ENCODE measurements at regions not wholly inside any gene's neighbourhood (a gene's known extent, or its start where the extent isn't known, plus 50 kb on each side); places are given as distances from the start of the nearest gene placed in this dataset.
"Not testable (repeated sequence)": the region's sequence is repeated elsewhere in the genome, so short reads cannot be mapped to it uniquely, and the experiment has no call there.

DNA sequence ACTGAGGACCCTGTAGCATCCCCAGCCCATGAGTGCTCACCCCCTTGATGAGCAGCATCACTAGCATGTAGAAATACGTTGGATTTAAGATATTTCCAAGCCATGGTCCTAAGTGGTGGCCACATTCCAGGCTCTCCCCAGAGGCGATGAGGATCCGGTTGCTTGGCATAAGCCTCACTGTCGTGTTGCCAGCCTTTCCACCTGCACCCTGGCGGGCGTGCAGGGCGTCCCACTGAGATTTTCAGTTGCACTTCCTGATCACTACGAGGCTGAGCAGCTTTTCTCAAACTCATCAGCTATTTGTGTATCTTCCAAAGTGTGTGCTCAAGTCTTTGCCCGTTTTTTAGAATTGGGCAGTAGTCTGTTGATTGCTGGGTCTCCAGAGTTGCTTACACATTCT lies 326.3 kb downstream of the CACNA1B start:
- H3K4me1 Mint-ChIP-seq (ENCODE audit: low read depth); H3K27me3 Mint-ChIP-seq (ENCODE audit: low read depth); H3K9me3 Mint-ChIP-seq (ENCODE audit: low read depth); H3K4me3 Mint-ChIP-seq (ENCODE audit: unreplicated experiment); H3K27ac Mint-ChIP-seq (ENCODE audit: unreplicated experiment); H3K36me3 Mint-ChIP-seq (ENCODE audit: low read depth); DNase-seq (ENCODE audit: low spot score): not testable (repeated sequence)

DNA sequence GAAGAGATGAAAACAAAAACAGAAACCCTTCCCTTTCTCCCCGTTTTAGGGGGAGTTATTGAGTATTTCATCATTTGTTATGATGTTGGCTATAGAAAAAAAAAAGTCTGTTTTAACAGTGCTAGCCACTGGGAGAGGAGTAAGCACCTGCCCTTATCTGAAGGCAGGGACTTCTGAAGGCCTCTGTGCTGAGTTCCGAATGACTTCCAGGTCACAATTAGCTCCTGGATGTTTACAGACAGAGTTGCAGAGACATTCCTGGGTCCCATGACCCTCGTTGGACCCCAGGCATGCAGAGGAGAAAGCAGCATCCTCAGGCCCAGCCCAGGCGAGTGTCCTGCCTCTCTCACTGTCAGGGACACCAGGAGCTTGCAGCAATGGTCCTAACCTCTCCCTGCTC lies 328.5 kb downstream of the CACNA1B start:
- DNase-seq (ENCODE audit: low spot score); H3K36me3 Mint-ChIP-seq (ENCODE audit: low read depth); H3K27ac Mint-ChIP-seq (ENCODE audit: unreplicated experiment); H3K9me3 Mint-ChIP-seq (ENCODE audit: low read depth); H3K27me3 Mint-ChIP-seq (ENCODE audit: low read depth); H3K4me3 Mint-ChIP-seq (ENCODE audit: unreplicated experiment); H3K4me1 Mint-ChIP-seq (ENCODE audit: low read depth): not testable (repeated sequence)

DNA sequence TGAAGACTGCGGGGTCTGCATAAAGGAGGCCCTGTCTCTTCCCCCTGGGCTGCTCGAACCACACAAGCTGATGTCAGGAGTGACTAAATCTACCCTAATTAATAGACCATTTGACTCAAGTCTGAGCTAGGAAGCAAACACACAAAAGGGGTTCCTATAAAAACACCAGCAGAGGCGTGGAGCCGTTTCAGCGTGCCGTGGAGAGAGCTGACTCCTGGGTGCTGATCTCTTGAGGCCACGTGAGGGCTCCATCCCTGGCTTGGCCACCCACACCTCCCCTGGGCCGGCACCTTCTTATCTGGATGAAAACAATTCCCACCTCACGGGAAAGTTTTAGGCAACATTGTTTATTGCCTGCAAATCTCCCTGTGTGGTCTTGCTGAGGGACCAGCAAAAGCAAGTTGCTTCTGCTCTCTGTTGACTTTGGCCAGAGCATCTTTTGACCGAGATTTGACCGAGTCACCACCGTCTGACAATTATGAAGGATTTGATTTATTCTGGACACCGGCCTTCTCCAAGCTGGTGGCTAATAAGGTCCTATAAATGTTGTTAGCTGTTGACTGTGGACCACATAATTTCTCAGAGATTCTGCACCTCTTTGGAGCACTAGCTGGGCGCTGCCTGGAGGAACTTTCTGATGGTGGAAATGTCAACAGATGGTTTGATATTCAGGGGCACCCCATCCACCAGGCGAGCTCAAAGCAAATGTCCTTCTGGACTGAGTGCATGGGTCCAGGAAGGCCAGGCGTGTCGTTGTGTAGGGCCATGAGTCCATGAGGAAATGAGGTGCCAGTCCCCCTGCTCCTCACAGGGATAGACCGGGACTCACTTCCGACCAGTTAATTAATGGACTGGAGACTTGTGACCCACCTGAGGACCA lies 330.0 kb downstream of the CACNA1B start:
- peaks cover 15% of the 10 kb centered on the region for H3K27me3 Mint-ChIP-seq (ENCODE audit: low read depth)
- H3K36me3 Mint-ChIP-seq (ENCODE audit: low read depth); H3K9me3 Mint-ChIP-seq (ENCODE audit: low read depth); H3K4me3 Mint-ChIP-seq (ENCODE audit: unreplicated experiment); H3K27ac Mint-ChIP-seq (ENCODE audit: unreplicated experiment); H3K4me1 Mint-ChIP-seq (ENCODE audit: low read depth): not testable (repeated sequence)
- peak; percentile 68 for DNase-seq (ENCODE audit: low spot score)

DNA sequence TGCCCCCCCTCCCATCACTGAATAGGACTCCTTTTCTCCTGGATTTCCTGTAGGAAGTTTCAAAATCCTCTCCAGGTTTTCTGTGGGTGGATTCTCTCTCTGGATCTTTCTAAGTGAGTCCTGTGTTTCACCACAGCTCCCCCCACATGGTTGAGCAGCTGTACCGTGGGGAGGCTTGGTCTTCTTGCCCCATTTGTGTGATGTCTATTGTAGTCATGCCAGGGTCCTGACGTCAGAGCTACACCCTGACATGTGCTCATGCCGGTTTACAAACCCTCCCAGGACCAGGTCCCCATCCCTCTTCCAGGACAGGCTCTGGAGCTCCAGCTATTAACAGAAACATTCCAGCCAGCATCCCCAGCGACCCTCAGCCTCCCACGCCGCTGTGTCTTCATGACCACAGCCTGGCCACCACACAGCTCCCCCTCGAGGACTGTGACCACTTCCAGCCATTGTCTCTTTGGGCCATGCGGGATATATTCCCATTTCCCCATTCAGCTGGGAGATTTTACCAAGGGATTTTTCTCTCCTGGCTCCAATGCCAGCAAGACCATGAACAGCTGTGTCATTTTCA lies 331.6 kb downstream of the CACNA1B start:
- not testable (repeated sequence) for H3K27ac Mint-ChIP-seq (ENCODE audit: unreplicated experiment); H3K9me3 Mint-ChIP-seq (ENCODE audit: low read depth); H3K36me3 Mint-ChIP-seq (ENCODE audit: low read depth); H3K4me1 Mint-ChIP-seq (ENCODE audit: low read depth); H3K4me3 Mint-ChIP-seq (ENCODE audit: unreplicated experiment)
- peaks cover 17% of the 10 kb centered on the region for H3K27me3 Mint-ChIP-seq (ENCODE audit: low read depth)
- DNase-seq (ENCODE audit: low spot score): peak; percentile 38

DNA sequence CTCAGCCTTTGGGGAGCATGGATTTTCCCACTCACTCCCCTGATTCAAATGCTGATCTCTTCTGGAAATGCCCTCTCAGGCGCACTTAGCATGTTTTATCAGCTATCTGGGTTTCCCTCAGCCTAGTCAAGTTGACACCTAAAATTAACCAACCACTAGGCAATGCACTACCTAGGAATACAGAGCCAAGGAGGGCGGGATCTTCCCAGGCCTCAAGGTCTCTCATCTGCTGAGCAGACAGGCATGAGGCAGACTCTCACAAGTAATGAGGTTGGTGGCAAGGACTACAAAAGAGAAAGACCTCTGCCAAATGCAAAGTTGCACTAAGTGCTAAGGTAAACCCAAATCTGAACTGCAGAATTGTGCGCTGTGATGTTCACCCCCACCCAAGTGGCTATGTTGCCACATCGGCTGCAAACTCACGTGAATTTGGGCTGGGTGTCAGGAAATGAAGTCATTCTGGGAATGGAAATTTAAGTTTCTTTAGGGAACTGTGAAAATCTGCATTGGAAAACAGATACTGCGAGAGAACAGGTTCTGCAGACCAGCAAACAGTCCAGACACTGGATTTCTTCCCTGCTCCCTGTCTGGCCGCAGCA lies 332.9 kb downstream of the CACNA1B start:
- DNase-seq (ENCODE audit: low spot score); H3K9me3 Mint-ChIP-seq (ENCODE audit: low read depth); H3K4me3 Mint-ChIP-seq (ENCODE audit: unreplicated experiment); H3K27ac Mint-ChIP-seq (ENCODE audit: unreplicated experiment); H3K4me1 Mint-ChIP-seq (ENCODE audit: low read depth); H3K36me3 Mint-ChIP-seq (ENCODE audit: low read depth): not testable (repeated sequence)
- peaks cover 17% of the 10 kb centered on the region for H3K27me3 Mint-ChIP-seq (ENCODE audit: low read depth)

DNA sequence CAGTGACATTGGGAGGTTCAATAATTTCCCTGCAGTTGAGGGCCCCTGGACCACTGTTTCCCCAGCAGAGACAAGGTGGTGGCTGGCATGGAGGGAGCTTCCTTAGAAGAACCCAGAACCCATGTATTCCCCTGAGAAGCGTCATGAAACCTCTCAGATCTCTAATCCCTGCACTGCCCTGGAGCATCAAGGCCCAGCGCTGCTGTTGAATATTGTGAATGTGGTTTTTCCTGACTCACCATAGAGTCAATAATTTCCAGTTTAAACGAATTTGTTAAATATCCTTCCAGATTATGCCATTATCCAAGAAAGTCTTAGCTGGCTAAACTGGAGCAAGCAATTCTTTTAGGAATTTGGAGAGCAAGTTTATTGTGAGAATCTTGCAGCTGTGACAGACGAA lies 333.5 kb downstream of the CACNA1B start:
- not testable (repeated sequence) for H3K36me3 Mint-ChIP-seq (ENCODE audit: low read depth); H3K27ac Mint-ChIP-seq (ENCODE audit: unreplicated experiment); DNase-seq (ENCODE audit: low spot score); H3K4me1 Mint-ChIP-seq (ENCODE audit: low read depth); H3K9me3 Mint-ChIP-seq (ENCODE audit: low read depth); H3K4me3 Mint-ChIP-seq (ENCODE audit: unreplicated experiment)
- peaks cover 18% of the 10 kb centered on the region for H3K27me3 Mint-ChIP-seq (ENCODE audit: low read depth)

DNA sequence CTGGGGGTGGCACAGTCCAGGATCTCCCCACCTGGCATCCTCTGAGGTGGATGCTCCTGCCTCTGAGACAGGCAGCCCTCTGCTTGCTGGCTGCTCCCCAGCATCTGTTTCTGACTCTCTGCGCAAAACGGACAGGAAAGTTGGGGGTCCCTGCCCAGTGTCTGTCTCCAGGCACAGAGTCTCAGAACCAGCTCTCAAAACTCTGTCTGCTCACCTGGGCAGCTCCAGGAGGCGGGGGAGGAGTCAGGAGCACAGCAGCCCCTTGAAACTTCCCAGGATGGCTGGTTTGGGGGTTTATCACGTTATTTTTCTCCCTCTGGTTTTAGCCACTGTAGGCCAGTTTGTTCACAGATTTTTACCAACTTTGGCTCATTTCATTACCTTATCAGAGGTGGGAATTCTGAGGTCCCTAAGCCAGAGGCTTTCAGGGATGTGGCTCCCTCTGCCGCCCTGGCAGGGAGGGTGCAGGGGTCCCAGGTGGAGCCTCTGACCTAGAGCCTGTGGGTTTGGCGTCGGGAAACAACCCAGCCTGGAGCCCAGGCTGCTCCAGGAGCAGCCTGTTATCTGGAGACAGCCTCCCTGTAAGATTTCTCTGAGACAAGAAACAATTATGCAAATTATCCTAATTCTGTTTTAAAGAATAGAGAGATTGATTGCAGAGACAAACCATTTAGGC lies 334.1 kb downstream of the CACNA1B start:
- not testable (repeated sequence) for H3K27ac Mint-ChIP-seq (ENCODE audit: unreplicated experiment); H3K4me3 Mint-ChIP-seq (ENCODE audit: unreplicated experiment); H3K9me3 Mint-ChIP-seq (ENCODE audit: low read depth); H3K4me1 Mint-ChIP-seq (ENCODE audit: low read depth); H3K36me3 Mint-ChIP-seq (ENCODE audit: low read depth)
- peak; percentile 63 for DNase-seq (ENCODE audit: low spot score)
- TF ChIP-seq, protein P1, sequence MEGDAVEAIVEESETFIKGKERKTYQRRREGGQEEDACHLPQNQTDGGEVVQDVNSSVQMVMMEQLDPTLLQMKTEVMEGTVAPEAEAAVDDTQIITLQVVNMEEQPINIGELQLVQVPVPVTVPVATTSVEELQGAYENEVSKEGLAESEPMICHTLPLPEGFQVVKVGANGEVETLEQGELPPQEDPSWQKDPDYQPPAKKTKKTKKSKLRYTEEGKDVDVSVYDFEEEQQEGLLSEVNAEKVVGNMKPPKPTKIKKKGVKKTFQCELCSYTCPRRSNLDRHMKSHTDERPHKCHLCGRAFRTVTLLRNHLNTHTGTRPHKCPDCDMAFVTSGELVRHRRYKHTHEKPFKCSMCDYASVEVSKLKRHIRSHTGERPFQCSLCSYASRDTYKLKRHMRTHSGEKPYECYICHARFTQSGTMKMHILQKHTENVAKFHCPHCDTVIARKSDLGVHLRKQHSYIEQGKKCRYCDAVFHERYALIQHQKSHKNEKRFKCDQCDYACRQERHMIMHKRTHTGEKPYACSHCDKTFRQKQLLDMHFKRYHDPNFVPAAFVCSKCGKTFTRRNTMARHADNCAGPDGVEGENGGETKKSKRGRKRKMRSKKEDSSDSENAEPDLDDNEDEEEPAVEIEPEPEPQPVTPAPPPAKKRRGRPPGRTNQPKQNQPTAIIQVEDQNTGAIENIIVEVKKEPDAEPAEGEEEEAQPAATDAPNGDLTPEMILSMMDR (IDR thresholded peaks at IDR 0.05): peak; percentile 50
- H3K27me3 Mint-ChIP-seq (ENCODE audit: low read depth): peaks cover 18% of the 10 kb centered on the region

DNA sequence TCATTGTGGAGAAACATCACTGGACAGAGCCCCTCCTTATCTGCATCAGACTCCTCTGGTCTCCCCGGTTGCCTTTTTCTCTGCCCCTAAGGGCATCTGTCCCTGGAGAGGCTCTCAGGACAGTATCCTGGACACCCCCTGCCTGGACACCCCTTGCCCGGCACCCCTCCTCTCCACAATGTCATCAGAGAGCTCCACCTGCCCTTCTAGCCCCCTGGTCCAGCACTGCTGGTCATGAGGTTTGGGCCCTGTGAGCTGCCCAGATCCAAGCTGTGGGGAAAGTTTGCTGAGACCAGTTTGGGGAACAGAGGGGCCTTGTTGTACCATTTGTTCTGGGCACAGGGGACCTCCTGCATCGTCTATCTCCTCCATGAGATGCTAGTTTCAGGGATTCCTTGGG lies 335.2 kb downstream of the CACNA1B start:
- H3K27ac Mint-ChIP-seq (ENCODE audit: unreplicated experiment); H3K4me3 Mint-ChIP-seq (ENCODE audit: unreplicated experiment); H3K4me1 Mint-ChIP-seq (ENCODE audit: low read depth); H3K36me3 Mint-ChIP-seq (ENCODE audit: low read depth); H3K9me3 Mint-ChIP-seq (ENCODE audit: low read depth): not testable (repeated sequence)
- peaks cover 18% of the 10 kb centered on the region for H3K27me3 Mint-ChIP-seq (ENCODE audit: low read depth)
- DNase-seq (ENCODE audit: low spot score): peak; percentile 41

DNA sequence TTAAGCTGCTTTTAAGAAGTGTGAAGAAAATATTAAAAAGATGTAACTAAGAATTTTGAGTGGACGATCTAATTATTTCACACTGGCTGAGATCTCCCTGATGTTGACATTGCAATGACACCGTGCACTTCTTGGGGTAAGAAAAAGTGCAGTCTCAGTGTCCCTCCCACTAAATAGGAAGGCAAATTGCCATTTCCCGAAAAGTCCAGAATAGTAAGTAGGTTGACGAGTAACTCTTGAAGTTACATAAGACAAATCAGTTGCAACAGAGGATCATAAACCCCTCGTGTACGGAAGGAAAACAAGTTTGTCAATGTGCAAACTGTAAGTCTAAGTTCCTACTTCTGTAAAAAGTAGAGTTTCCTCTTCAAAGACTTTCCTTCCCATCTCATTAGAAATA lies 336.2 kb downstream of the CACNA1B start:
- DNase-seq (ENCODE audit: low spot score); H3K9me3 Mint-ChIP-seq (ENCODE audit: low read depth); H3K4me3 Mint-ChIP-seq (ENCODE audit: unreplicated experiment); H3K4me1 Mint-ChIP-seq (ENCODE audit: low read depth); H3K27ac Mint-ChIP-seq (ENCODE audit: unreplicated experiment); H3K36me3 Mint-ChIP-seq (ENCODE audit: low read depth): not testable (repeated sequence)
- peaks cover 18% of the 10 kb centered on the region for H3K27me3 Mint-ChIP-seq (ENCODE audit: low read depth)

DNA sequence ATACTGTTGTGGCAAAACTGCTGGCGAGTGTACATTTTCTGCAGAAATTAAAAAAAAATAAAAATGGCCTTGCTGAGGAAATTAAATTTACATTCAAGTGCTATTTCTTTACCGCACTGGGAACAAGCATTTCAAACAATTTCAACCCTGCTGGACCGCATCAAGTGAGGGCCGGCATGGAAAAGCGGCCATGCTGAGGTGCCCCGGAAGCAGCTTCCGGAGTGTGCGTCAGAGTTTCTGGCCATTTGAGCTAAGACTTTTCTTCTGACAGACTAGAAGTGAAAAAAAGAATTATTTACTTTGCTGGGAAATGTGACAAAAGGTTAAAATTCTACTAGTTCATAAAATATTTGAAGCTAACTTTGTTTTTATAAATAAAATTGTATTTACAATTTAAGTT lies 337.0 kb downstream of the CACNA1B start:
- DNase-seq (ENCODE audit: low spot score); H3K4me3 Mint-ChIP-seq (ENCODE audit: unreplicated experiment); H3K27ac Mint-ChIP-seq (ENCODE audit: unreplicated experiment); H3K9me3 Mint-ChIP-seq (ENCODE audit: low read depth); H3K4me1 Mint-ChIP-seq (ENCODE audit: low read depth); H3K36me3 Mint-ChIP-seq (ENCODE audit: low read depth): not testable (repeated sequence)
- H3K27me3 Mint-ChIP-seq (ENCODE audit: low read depth): peaks cover 16% of the 10 kb centered on the region

DNA sequence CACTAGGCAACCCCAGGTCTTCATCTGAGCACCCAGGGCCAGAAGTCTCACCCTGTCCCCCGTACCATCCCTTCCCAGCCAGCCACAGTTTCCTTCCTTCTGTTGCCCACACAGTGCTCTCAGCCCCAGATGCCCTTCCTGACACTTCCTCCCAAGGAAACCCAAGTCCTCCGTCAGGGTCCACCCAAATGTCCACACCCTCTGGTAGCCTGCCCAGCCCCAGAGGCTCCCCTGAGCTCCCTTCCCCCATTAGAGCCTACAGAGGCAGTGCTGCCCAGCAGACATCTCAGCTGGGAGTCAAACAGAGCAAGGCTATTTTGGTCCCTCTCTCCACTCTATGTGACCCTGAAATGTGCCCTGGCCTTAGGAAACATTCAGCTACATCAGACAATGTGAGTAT lies 338.0 kb downstream of the CACNA1B start:
- H3K9me3 Mint-ChIP-seq (ENCODE audit: low read depth); H3K36me3 Mint-ChIP-seq (ENCODE audit: low read depth); H3K4me3 Mint-ChIP-seq (ENCODE audit: unreplicated experiment); H3K27ac Mint-ChIP-seq (ENCODE audit: unreplicated experiment); H3K4me1 Mint-ChIP-seq (ENCODE audit: low read depth); DNase-seq (ENCODE audit: low spot score): not testable (repeated sequence)
- H3K27me3 Mint-ChIP-seq (ENCODE audit: low read depth): peaks cover 11% of the 10 kb centered on the region
